Esophagus squamous epithelium (tissue), 4 donors: ENCODE measurements at regions not wholly inside any gene's neighbourhood (a gene's known extent, or its start where the extent isn't known, plus 50 kb on each side); places are given as distances from the start of the nearest gene placed in this dataset.

Experiments used
- POLR2A ChIP-seq, 4 donors: fragments of 450-650 bp; IDR thresholded peaks; one replicate each; pipeline ENCODE4 v1.6.1; 2017; ENCODE audit warnings: antibody characterized with exemption in 4 of 4, mild to moderate bottlenecking in 4 of 4, moderate library complexity in 3 of 4
- TF ChIP-seq, protein P1 (sequence below), 6 experiments: fragments of 450-650 bp in 4 of 6; fragments of 200-600 bp in 2 of 6; sonication (generic) in 2 of 6; IDR thresholded peaks; one replicate each; pipeline ENCODE4 v1.5.1; 2016 to 2019; ENCODE audit warnings: antibody characterized with exemption in 6 of 6, mild to moderate bottlenecking in 4 of 6, moderate library complexity in 4 of 6

- no peak for TF ChIP-seq POLR2A (IDR thresholded peaks at IDR 0.05)
- TF ChIP-seq, protein P1, sequence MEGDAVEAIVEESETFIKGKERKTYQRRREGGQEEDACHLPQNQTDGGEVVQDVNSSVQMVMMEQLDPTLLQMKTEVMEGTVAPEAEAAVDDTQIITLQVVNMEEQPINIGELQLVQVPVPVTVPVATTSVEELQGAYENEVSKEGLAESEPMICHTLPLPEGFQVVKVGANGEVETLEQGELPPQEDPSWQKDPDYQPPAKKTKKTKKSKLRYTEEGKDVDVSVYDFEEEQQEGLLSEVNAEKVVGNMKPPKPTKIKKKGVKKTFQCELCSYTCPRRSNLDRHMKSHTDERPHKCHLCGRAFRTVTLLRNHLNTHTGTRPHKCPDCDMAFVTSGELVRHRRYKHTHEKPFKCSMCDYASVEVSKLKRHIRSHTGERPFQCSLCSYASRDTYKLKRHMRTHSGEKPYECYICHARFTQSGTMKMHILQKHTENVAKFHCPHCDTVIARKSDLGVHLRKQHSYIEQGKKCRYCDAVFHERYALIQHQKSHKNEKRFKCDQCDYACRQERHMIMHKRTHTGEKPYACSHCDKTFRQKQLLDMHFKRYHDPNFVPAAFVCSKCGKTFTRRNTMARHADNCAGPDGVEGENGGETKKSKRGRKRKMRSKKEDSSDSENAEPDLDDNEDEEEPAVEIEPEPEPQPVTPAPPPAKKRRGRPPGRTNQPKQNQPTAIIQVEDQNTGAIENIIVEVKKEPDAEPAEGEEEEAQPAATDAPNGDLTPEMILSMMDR (IDR thresholded peaks at IDR 0.05), result no peak
Measured at GRCh38 chr4:24166501-24166900, 276.7 kb upstream of the PPARGC1A start.
